CD4-positive, alpha-beta T cell treated with Interleukin-17A for 1 hour (primary cell): ENCODE measurements at regions not wholly inside any gene's neighbourhood (a gene's known extent, or its start where the extent isn't known, plus 50 kb on each side); places are given as distances from the start of the nearest gene placed in this dataset.
"Not testable (repeated sequence)": the region's sequence is repeated elsewhere in the genome, so short reads cannot be mapped to it uniquely, and the experiment has no call there.

Experiments used
- DNase-seq: peaks from one replicate; pipeline ENCODE4 v3.0.0-alpha.2; 2020

GRCh38 chr3:194886836-194887235 lies 201.2 kb downstream of the FAM43A start:
- no peak for DNase-seq

GRCh38 chr3:194888062-194888461 lies 202.4 kb downstream of the FAM43A start:
- not testable (repeated sequence) for DNase-seq

- no peak for DNase-seq
These were observed 203.2 kb downstream of the FAM43A start for GRCh38 chr3:194888916-194889315.

- DNase-seq: no peak
These were observed 204.4 kb downstream of the FAM43A start for GRCh38 chr3:194890091-194890490.

GRCh38 chr3:194893121-194893987 lies 207.7 kb downstream of the FAM43A start:
- no peak for DNase-seq

GRCh38 chr3:194894538-194894937 lies 208.9 kb downstream of the FAM43A start:
- no peak for DNase-seq

GRCh38 chr3:194900854-194901522 lies 215.3 kb downstream of the FAM43A start:
- no peak for DNase-seq

- DNase-seq: not testable (repeated sequence)
These were observed 217.8 kb downstream of the FAM43A start for GRCh38 chr3:194903447-194903846.

GRCh38 chr3:194904999-194905398 lies 219.3 kb downstream of the FAM43A start:
- DNase-seq: not testable (repeated sequence)

- no peak for DNase-seq
These were observed 220.0 kb downstream of the FAM43A start for GRCh38 chr3:194905696-194906095.

GRCh38 chr3:194906229-194906629 lies 220.5 kb downstream of the FAM43A start:
- DNase-seq: no peak

- DNase-seq: no peak
These were observed 221.4 kb downstream of the FAM43A start for GRCh38 chr3:194906970-194907629.

- DNase-seq: no peak
These were observed 222.1 kb downstream of the FAM43A start for GRCh38 chr3:194907811-194908210.

- no peak for DNase-seq
These were observed 222.8 kb downstream of the FAM43A start for GRCh38 chr3:194908496-194908895.

GRCh38 chr3:194908972-194909371 lies 223.3 kb downstream of the FAM43A start:
- DNase-seq: no peak

- no peak for DNase-seq
These were observed 224.8 kb downstream of the FAM43A start for GRCh38 chr3:194910414-194910984.

GRCh38 chr3:194913316-194913715 lies 227.6 kb downstream of the FAM43A start:
- DNase-seq: no peak

GRCh38 chr3:194924889-194925288 lies 239.2 kb downstream of the FAM43A start:
- DNase-seq: not testable (repeated sequence)

GRCh38 chr3:194925614-194926013 lies 239.9 kb downstream of the FAM43A start:
- DNase-seq: no peak

GRCh38 chr3:194928227-194928626 lies 242.5 kb downstream of the FAM43A start:
- no peak for DNase-seq

- no peak for DNase-seq
These were observed 243.3 kb downstream of the FAM43A start for GRCh38 chr3:194928831-194929577.

GRCh38 chr3:194929578-194929960 lies 243.9 kb downstream of the FAM43A start:
- no peak for DNase-seq
